ENCODE measurements at regions not wholly inside any gene's neighbourhood (a gene's known extent, or its start where the extent isn't known, plus 50 kb on each side); places are given as distances from the start of the nearest gene placed in this dataset.
"Not testable (repeated sequence)": the region's sequence is repeated elsewhere in the genome, so short reads cannot be mapped to it uniquely, and the experiment has no call there.

DNA sequence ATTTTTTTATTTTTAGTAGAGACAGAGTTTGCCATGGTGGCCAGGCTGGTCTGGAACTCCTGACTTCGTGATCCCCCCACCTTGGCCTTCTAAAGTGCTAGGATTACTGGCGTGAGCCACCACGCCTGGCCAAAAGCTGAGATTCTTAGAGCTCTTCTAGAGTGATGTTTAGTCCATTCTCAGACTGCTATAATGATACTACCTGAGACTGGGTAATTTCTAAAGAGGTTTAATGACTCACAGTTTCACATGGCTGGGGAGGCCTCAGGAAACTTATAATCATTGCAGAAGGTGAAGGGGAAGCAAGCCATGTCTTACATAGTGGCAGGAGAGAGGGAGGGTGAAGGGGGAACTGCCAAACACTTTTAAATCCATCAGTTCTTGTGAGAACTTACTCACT is 1804.9 kb upstream of the LRRTM1 start:
- DNase-seq (ENCODE audit: low spot score): no peak

DNA sequence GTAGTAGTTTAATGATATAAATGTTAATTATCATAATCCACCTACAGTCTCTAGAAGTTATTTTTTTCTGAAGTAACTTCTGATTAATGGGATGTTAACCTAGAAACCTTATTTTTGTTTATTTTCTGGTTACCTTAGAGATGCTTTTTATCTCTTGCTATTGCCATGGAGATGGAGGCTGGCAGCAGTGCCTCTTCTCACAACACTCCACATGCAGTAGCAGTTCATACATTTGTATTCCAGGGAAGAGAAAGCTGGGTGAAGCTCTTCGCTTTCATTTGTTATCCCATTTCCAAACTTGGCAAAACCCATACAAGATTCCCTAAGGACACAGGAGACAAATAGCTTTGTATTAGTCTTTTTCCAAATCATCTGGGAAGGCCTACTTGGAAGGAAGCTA is 1794.1 kb upstream of the LRRTM1 start:
- DNase-seq (ENCODE audit: low spot score): no peak

- DNase-seq (ENCODE audit: low spot score): no peak
These were observed 1785.0 kb upstream of the LRRTM1 start for GRCh38 chr2:82089518-82089917.

- no peak for DNase-seq (ENCODE audit: low spot score)
These were observed 1780.3 kb upstream of the LRRTM1 start for GRCh38 chr2:82084679-82085392.

- no peak for DNase-seq (ENCODE audit: low spot score)
These were observed 1771.3 kb upstream of the LRRTM1 start for GRCh38 chr2:82075875-82076274.

GRCh38 chr2:82062463-82062862 is 1757.9 kb upstream of the LRRTM1 start:
- no peak for DNase-seq (ENCODE audit: low spot score)

DNA sequence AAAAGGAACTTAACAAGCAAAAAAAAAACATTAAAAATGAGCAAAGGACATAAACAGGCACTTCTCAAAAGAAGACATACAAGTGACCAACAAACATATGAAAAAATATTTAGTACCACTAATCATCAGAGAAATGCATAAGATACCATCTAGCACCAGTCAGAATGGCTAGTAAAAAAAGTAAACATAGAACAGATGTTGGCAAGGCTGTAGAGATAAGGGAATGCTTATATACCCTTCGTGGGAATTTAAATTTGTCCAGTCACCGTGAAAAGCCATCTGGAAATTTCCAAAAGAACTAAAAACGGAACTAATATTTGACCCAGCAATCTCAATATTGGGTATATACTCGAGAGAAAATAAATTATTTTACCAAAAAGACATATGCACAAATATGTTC is 1751.3 kb upstream of the LRRTM1 start:
- DNase-seq (ENCODE audit: low spot score): no peak

GRCh38 chr2:82043867-82044266 is 1739.3 kb upstream of the LRRTM1 start:
- no peak for DNase-seq (ENCODE audit: low spot score)

DNA sequence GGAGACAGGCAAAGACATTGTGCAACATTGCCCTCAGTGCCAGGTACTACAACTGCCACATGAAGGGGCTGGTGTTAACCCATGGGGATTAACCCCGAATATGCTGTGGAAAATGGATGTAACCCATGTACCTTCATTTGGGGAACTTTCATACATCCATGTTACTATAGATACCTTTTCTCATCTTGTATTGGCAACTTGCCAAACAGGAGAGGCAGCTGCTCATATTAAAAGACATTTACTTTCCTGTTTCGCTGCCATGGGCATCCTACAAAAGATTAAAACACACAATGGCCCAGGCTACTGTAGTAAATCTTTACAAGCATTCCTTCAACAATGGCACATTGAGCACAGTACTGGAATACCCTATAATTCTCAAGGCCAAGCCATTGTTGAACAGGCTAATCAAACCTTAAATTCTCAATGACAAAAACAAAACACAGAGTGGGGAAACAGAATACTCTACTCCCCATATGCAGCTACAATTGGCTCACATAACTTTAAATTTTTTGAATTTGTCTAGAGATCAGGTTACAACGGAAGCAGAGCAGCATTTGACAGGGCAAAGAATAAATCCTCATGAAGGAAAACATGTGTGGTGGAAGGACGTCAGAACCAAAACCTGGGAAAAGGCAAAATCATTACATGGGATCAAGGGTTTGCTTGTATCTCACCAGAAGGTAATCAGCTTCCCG is 1723.5 kb upstream of the LRRTM1 start:
- DNase-seq (ENCODE audit: low spot score): no peak

DNA sequence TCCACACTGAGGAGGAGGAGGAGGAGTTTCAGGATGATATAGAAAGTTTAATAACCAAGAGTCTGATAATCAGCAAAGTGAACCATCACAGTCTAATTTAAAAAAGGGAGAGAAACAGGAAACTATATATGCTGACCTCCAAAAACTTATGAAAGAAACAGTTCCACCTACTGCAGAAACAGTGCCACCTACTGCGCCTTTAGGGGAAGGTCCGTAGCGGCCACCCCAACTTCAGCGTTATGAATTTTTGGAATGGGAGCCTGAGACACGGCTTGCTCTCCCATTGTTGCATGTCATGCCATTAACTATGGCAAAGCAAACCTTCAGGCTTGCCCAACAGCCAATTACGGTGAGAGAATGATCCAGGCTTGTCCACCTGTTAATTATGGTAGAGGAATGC is 1719.2 kb upstream of the LRRTM1 start:
- DNase-seq (ENCODE audit: low spot score): no peak

- no peak for DNase-seq (ENCODE audit: low spot score)
These were observed 1709.1 kb upstream of the LRRTM1 start for GRCh38 chr2:82013641-82014040.

GRCh38 chr2:82007071-82007664 is 1702.6 kb upstream of the LRRTM1 start:
- no peak for DNase-seq (ENCODE audit: low spot score)

DNA sequence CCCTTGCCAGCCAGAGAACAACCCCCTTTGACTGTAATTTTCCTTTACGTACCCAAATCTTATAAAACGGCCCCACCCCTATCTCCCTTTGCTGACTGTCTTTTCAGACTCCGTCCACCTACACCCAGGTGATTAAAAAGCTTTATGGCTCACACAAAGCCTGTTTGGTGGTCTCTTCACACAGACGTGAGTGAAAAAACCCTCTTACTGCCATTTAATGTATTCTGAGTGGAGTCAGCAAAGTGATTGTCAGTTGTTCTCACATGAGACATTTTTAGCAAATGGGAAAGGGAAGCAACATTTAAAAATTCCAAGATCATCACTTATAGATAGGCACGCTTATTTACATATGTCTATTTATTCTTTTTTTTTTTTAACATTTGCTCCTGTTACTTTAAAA is 1701.3 kb upstream of the LRRTM1 start:
- DNase-seq (ENCODE audit: low spot score): not testable (repeated sequence)

DNA sequence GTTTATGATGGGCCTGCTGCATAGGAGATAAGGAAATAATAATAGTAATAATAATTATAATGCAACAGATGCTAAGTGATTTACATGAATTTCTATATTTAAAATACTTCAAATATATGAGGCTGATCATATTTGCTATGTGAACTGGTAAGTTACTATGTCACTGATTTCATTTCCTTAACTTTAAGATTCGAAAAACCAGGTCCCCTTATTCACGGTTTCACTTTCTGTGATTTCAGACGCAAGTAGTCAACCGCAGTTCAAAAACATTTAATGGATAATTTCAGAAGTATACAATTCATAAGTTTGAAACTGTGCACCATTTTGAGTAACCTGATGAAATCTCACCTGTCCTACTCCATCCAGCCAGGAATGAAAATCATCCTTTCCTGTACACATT is 1697.1 kb upstream of the LRRTM1 start:
- DNase-seq (ENCODE audit: low spot score): no peak

GRCh38 chr2:82000606-82001005 is 1696.1 kb upstream of the LRRTM1 start:
- no peak for DNase-seq (ENCODE audit: low spot score)

- no peak for DNase-seq (ENCODE audit: low spot score)
These were observed 1691.8 kb upstream of the LRRTM1 start for GRCh38 chr2:81996332-81996731.

DNA sequence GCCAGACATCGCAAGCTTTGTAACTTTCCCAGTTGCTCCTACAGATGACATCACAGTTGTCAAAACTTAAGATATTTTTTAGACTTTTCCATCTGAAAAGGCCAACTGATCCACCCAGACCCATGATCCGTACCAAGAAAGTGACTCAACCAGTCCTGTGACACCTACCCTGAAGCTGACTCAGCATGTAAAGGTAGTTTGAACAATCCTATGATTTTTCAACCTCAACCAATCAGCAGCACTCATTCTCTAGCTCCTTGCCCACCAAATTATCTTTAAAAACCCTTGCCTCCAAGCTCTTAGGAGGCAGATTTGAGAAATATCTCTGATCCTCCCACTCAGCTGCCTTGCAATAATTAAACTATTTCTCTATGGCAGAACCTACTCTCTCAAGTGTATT is 1686.7 kb upstream of the LRRTM1 start:
- no peak for DNase-seq (ENCODE audit: low spot score)

GRCh38 chr2:81987370-81987769 is 1682.8 kb upstream of the LRRTM1 start:
- DNase-seq (ENCODE audit: low spot score): no peak

DNA sequence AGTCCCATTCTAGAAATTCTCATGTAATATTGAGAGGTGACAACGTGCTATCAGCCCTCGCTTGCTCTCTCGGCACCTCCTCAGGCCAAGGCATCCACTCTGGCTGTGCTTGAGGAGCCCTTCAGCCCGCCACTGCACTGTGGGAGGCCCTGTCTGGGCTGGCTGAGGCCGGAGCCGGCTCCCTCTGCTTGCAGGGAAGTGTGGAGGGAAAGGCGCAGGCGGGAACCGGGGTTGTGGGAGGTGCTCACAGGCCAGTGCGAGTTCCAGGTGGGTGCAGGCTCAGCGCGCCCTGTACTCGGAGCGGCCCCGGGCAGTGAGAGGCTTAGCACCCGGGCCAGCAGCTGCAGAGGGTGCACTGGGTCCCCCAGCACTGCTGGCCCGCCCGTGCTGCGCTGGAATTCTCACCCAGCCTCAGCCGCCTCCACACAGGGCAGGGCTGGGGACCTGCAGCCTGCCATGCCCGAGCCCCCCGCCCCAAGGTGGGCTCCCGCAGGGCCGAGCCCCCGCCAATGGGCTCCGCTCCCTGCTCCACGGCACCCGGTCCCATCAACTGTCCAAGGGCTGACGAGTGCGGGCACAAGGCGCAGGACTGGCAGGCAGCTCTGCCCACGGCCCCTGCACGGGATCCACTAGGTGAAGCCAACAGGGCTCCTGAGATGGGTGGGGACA is 1680.6 kb upstream of the LRRTM1 start:
- DNase-seq (ENCODE audit: low spot score): no peak

- no peak for DNase-seq (ENCODE audit: low spot score)
These were observed 1677.0 kb upstream of the LRRTM1 start for GRCh38 chr2:81981585-81981984.

GRCh38 chr2:81979086-81979485 is 1674.5 kb upstream of the LRRTM1 start:
- no peak for DNase-seq (ENCODE audit: low spot score)

GRCh38 chr2:81976998-81977397 is 1672.4 kb upstream of the LRRTM1 start:
- DNase-seq (ENCODE audit: low spot score): no peak

DNA sequence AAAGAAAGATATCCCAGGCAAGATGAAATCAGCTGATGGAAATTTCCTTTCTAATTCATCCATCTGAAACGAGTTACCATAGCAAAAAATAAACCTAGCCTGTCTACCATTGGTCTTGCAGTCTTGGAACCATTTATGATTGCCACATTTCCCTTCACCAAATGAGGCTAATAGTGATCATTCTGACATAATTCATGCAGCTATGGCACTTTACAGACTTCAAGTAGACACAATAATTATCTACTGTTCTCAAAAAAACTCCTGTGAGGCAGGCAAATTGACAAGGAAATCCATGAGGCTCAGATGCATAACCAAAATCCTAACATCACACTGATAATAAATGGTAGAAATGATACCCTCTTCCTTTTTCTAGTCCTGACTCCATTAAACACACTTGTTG is 1669.7 kb upstream of the LRRTM1 start:
- DNase-seq (ENCODE audit: low spot score): no peak

All from GM03348 (cell line).